ENCODE measurements at regions not wholly inside any gene's neighbourhood (a gene's known extent, or its start where the extent isn't known, plus 50 kb on each side); places are given as distances from the start of the nearest gene placed in this dataset.

DNA sequence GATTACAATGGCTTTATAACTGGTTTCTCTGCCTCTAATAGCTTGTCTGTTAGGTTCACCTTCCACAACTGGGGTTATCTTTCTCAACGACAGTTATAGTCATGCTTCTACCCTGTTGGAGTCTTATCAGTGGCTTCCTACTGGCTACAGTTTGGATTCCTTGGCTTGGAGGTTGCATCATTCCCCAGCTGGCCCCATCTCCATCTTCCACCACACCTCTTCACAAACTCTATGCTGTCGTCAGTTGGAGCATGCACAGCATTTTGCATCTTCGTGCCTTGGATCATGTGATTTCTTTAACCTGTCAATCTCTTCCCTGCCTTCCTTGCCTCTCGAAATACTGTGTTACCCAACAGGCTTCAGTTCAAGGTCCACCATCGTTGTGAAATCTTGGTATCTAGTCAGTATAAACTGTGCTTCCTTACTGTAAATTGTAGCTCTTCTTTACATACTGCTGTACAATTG is 316.3 kb upstream of the CXCR4 start (continued):
- TF ChIP-seq NUFIP1 (IDR thresholded peaks at IDR 0.05; ENCODE audit: partially characterized antibody): no peak
- TF ChIP-seq RBM39 (optimal IDR thresholded peaks at IDR 0.05; ENCODE audit: low read depth, low read length): no peak
- TF ChIP-seq COPS2 (conservative IDR thresholded peaks at IDR 0.05): no peak
- TF ChIP-seq ZNF354B (CRISPR knock-in tag; IDR thresholded peaks at IDR 0.05): 0 out of 2 replicates have a peak, but pooled peaks have one; percentile 30
- TF ChIP-seq ZNF175 (CRISPR knock-in tag; IDR thresholded peaks at IDR 0.05; ENCODE audit: low read depth): no peak
- TF ChIP-seq MTA1 (IDR thresholded peaks at IDR 0.05; ENCODE audit: borderline replicate concordance): no peak
- TF ChIP-seq, protein P1, sequence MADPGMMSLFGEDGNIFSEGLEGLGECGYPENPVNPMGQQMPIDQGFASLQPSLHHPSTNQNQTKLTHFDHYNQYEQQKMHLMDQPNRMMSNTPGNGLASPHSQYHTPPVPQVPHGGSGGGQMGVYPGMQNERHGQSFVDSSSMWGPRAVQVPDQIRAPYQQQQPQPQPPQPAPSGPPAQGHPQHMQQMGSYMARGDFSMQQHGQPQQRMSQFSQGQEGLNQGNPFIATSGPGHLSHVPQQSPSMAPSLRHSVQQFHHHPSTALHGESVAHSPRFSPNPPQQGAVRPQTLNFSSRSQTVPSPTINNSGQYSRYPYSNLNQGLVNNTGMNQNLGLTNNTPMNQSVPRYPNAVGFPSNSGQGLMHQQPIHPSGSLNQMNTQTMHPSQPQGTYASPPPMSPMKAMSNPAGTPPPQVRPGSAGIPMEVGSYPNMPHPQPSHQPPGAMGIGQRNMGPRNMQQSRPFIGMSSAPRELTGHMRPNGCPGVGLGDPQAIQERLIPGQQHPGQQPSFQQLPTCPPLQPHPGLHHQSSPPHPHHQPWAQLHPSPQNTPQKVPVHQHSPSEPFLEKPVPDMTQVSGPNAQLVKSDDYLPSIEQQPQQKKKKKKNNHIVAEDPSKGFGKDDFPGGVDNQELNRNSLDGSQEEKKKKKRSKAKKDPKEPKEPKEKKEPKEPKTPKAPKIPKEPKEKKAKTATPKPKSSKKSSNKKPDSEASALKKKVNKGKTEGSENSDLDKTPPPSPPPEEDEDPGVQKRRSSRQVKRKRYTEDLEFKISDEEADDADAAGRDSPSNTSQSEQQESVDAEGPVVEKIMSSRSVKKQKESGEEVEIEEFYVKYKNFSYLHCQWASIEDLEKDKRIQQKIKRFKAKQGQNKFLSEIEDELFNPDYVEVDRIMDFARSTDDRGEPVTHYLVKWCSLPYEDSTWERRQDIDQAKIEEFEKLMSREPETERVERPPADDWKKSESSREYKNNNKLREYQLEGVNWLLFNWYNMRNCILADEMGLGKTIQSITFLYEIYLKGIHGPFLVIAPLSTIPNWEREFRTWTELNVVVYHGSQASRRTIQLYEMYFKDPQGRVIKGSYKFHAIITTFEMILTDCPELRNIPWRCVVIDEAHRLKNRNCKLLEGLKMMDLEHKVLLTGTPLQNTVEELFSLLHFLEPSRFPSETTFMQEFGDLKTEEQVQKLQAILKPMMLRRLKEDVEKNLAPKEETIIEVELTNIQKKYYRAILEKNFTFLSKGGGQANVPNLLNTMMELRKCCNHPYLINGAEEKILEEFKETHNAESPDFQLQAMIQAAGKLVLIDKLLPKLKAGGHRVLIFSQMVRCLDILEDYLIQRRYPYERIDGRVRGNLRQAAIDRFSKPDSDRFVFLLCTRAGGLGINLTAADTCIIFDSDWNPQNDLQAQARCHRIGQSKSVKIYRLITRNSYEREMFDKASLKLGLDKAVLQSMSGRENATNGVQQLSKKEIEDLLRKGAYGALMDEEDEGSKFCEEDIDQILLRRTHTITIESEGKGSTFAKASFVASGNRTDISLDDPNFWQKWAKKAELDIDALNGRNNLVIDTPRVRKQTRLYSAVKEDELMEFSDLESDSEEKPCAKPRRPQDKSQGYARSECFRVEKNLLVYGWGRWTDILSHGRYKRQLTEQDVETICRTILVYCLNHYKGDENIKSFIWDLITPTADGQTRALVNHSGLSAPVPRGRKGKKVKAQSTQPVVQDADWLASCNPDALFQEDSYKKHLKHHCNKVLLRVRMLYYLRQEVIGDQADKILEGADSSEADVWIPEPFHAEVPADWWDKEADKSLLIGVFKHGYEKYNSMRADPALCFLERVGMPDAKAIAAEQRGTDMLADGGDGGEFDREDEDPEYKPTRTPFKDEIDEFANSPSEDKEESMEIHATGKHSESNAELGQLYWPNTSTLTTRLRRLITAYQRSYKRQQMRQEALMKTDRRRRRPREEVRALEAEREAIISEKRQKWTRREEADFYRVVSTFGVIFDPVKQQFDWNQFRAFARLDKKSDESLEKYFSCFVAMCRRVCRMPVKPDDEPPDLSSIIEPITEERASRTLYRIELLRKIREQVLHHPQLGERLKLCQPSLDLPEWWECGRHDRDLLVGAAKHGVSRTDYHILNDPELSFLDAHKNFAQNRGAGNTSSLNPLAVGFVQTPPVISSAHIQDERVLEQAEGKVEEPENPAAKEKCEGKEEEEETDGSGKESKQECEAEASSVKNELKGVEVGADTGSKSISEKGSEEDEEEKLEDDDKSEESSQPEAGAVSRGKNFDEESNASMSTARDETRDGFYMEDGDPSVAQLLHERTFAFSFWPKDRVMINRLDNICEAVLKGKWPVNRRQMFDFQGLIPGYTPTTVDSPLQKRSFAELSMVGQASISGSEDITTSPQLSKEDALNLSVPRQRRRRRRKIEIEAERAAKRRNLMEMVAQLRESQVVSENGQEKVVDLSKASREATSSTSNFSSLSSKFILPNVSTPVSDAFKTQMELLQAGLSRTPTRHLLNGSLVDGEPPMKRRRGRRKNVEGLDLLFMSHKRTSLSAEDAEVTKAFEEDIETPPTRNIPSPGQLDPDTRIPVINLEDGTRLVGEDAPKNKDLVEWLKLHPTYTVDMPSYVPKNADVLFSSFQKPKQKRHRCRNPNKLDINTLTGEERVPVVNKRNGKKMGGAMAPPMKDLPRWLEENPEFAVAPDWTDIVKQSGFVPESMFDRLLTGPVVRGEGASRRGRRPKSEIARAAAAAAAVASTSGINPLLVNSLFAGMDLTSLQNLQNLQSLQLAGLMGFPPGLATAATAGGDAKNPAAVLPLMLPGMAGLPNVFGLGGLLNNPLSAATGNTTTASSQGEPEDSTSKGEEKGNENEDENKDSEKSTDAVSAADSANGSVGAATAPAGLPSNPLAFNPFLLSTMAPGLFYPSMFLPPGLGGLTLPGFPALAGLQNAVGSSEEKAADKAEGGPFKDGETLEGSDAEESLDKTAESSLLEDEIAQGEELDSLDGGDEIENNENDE (IDR thresholded peaks at IDR 0.05; ENCODE audit: low read depth, low read length): no peak
- no peak for TF ChIP-seq ZNF133 (CRISPR knock-in tag; IDR thresholded peaks at IDR 0.05)
- TF ChIP-seq, protein P2, sequence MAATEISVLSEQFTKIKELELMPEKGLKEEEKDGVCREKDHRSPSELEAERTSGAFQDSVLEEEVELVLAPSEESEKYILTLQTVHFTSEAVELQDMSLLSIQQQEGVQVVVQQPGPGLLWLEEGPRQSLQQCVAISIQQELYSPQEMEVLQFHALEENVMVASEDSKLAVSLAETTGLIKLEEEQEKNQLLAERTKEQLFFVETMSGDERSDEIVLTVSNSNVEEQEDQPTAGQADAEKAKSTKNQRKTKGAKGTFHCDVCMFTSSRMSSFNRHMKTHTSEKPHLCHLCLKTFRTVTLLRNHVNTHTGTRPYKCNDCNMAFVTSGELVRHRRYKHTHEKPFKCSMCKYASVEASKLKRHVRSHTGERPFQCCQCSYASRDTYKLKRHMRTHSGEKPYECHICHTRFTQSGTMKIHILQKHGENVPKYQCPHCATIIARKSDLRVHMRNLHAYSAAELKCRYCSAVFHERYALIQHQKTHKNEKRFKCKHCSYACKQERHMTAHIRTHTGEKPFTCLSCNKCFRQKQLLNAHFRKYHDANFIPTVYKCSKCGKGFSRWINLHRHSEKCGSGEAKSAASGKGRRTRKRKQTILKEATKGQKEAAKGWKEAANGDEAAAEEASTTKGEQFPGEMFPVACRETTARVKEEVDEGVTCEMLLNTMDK (IDR thresholded peaks at IDR 0.05; ENCODE audit: borderline replicate concordance, insufficient read depth, low read depth, low read length, poor library complexity, severe bottlenecking): no peak
- TF ChIP-seq SIX5 (IDR thresholded peaks at IDR 0.05; ENCODE audit: borderline replicate concordance in 1 of 2, insufficient read depth in 1 of 2, low read depth in 1 of 2, low read length in 2 of 2): no peak
- TF ChIP-seq CSDE1 (IDR thresholded peaks at IDR 0.05): no peak
- TF ChIP-seq, protein P3, sequence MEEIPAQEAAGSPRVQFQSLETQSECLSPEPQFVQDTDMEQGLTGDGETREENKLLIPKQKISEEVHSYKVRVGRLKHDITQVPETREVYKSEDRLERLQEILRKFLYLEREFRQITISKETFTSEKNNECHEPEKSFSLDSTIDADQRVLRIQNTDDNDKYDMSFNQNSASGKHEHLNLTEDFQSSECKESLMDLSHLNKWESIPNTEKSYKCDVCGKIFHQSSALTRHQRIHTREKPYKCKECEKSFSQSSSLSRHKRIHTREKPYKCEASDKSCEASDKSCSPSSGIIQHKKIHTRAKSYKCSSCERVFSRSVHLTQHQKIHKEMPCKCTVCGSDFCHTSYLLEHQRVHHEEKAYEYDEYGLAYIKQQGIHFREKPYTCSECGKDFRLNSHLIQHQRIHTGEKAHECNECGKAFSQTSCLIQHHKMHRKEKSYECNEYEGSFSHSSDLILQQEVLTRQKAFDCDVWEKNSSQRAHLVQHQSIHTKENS (CRISPR knock-in tag; IDR thresholded peaks at IDR 0.05): no peak
- TF ChIP-seq ZNF717 (CRISPR knock-in tag; IDR thresholded peaks at IDR 0.05): no peak
- TF ChIP-seq GATA2 (CRISPR knock-in tag; IDR thresholded peaks at IDR 0.05): no peak
- TF ChIP-seq BDP1 (IDR thresholded peaks at IDR 0.05; ENCODE audit: insufficient read depth, insufficient read length): no peak
